Peyer's patch (tissue), 4 donors: ENCODE measurements at regions not wholly inside any gene's neighbourhood (a gene's known extent, or its start where the extent isn't known, plus 50 kb on each side); places are given as distances from the start of the nearest gene placed in this dataset.

Experiments
- DNase-seq, 3 donors: peaks; one replicate each; pipeline ENCODE4 v3.0.0-alpha.2; 2017 to 2019
- H3K27ac ChIP-seq, 4 donors: fragments of 200-600 bp; sonication (generic); one replicate each; pipeline ENCODE4 v1.5.1; 2016 to 2019
- H3K27me3 ChIP-seq, 2 donors: fragments of 200-600 bp; sonication (generic); one replicate each; pipeline ENCODE4 v1.5.1; 2019
- H3K36me3 ChIP-seq, 3 donors: fragments of 200-600 bp; sonication (generic); one replicate each; pipeline ENCODE4 v1.5.1; 2016 to 2019
- H3K4me1 ChIP-seq, 4 donors: fragments of 200-600 bp; sonication (generic); one replicate each; pipeline ENCODE4 v1.5.1; 2016 to 2019
- H3K4me3 ChIP-seq, 4 donors: fragments of 200-600 bp; sonication (generic); 1 replicate in 3 of 4; 2 replicates in 1 of 4; pipeline ENCODE4 v1.5.1; 2016 to 2019; ENCODE audit warnings: mild to moderate bottlenecking in 1 of 4
- H3K9me3 ChIP-seq, 4 donors: fragments of 200-600 bp; sonication (generic); one replicate each; pipeline ENCODE4 v1.5.1; 2016 to 2019; ENCODE audit warnings: mild to moderate bottlenecking in 1 of 4
- POLR2A ChIP-seq, 2 donors: fragments of 450-650 bp; IDR thresholded peaks; one replicate each; pipeline ENCODE4 v1.5.1; 2017; ENCODE audit warnings: antibody characterized with exemption in 2 of 2, mild to moderate bottlenecking in 2 of 2, moderate library complexity in 2 of 2
- TF ChIP-seq, protein P1 (sequence below), 6 experiments: fragments of 450-650 bp in 4 of 6; fragments of 200-600 bp in 2 of 6; sonication (generic) in 1 of 6; IDR thresholded peaks; one replicate each; pipeline ENCODE4 v1.5.1; 2017 to 2019; ENCODE audit warnings: antibody characterized with exemption in 6 of 6, mild to moderate bottlenecking in 3 of 6, moderate library complexity in 1 of 6

DNA sequence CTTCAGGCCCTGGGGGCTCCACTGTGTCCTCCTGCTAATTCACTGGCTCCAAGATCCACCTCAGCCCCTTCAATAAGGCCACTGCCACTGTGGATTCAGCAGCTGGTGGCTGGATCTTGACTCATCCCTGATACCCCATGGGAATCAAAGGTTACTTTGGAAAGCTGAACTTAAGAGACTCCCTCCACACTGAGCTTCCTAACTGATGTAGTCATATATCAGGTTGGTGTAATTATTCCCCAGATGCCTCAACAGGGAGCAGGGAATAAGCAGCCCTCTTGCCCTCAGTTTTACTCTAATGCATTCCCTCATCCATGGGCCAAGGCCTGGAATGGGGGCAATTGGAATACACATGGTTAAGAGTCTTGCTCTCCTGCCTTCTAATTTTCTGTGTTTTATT is 164.6 kb downstream of the FASLG start:
- no peaks in the 10 kb centered on the region for H3K27me3 ChIP-seq
- DNase-seq = no peak
- H3K4me3 ChIP-seq = no peak overlapping the region
- H3K9me3 ChIP-seq = no peaks in the 10 kb centered on the region
- H3K36me3 ChIP-seq = no peaks in the 10 kb centered on the region
- H3K4me1 ChIP-seq = no peaks in the 10 kb centered on the region
- H3K27ac ChIP-seq = no peak overlapping the region
- no peak for TF ChIP-seq POLR2A (IDR thresholded peaks at IDR 0.05)
- TF ChIP-seq, protein P1, sequence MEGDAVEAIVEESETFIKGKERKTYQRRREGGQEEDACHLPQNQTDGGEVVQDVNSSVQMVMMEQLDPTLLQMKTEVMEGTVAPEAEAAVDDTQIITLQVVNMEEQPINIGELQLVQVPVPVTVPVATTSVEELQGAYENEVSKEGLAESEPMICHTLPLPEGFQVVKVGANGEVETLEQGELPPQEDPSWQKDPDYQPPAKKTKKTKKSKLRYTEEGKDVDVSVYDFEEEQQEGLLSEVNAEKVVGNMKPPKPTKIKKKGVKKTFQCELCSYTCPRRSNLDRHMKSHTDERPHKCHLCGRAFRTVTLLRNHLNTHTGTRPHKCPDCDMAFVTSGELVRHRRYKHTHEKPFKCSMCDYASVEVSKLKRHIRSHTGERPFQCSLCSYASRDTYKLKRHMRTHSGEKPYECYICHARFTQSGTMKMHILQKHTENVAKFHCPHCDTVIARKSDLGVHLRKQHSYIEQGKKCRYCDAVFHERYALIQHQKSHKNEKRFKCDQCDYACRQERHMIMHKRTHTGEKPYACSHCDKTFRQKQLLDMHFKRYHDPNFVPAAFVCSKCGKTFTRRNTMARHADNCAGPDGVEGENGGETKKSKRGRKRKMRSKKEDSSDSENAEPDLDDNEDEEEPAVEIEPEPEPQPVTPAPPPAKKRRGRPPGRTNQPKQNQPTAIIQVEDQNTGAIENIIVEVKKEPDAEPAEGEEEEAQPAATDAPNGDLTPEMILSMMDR (IDR thresholded peaks at IDR 0.05) = no peak

DNA sequence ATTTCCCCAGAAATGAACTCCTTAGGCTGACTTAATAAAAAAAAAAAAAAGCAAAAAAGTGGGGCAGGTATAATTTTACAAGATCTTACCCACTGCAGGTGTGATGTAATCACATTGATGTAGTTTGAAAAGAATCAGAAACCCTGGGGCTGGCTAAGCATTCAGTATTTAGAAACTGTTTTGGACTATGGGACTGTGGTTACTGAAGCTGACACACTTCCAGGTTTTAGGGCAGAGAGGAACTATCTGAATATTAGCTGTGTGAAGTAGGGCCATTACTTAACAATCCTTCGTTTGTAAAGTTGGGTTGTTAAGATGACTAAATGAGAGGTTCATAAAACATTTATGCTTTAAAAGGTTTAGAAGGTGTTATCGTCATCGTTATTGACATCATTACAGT is 165.3 kb downstream of the FASLG start:
- Histone ChIP-seq H3K4me3 (no peak overlapping the region), H3K27me3 (no peaks in the 10 kb centered on the region), H3K9me3 (no peaks in the 10 kb centered on the region), H3K4me1 (no peaks in the 10 kb centered on the region), H3K27ac (no peak overlapping the region), H3K36me3 (no peaks in the 10 kb centered on the region)
- DNase-seq = no peak
- no peak for TF ChIP-seq POLR2A (IDR thresholded peaks at IDR 0.05)

DNA sequence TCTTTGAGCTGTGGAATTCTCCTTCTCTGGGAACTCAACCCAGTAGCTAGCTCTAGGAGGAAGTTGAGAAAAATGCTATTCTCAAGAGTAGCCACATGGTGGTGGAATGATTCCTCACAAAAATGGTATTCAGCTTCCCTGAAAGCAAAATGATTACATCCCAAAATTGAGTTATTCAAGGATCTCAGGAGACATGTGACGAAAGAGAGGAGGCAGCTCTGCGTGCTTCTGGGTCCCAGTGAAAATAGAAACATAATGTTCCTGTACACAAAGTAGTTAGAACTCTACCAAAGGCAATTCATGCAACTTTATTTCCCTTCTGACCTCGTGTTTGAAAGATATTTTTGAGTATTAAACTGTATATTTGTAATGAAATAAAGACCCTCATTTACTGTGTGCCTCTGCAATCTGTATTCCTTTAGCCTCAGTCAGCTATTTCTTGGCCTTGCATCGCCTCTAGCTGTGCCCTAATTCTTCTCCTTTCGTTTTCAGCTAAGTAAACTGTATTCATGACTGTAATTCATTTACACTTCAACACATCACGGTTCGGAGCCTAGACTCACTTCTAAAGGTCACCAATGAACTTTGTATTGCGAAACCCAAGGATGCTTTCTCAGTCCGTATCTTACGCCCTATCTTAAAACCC is 167.3 kb downstream of the FASLG start:
- H3K36me3 ChIP-seq = no peaks in the 10 kb centered on the region
- H3K27me3 ChIP-seq = no peaks in the 10 kb centered on the region
- no peaks in the 10 kb centered on the region for H3K9me3 ChIP-seq
- DNase-seq = no peak
- H3K4me1 ChIP-seq = no peaks in the 10 kb centered on the region
- H3K4me3 ChIP-seq = peak overlapping the region in 2 of 4 donors; percentile 3 to 15
- TF ChIP-seq, protein P1 (IDR thresholded peaks at IDR 0.05) = peak; percentile 36 to 76 (median 68)
- no peak for TF ChIP-seq POLR2A (IDR thresholded peaks at IDR 0.05)
- H3K27ac ChIP-seq = peak overlapping the region; percentile 44 to 78 (median 54)

DNA sequence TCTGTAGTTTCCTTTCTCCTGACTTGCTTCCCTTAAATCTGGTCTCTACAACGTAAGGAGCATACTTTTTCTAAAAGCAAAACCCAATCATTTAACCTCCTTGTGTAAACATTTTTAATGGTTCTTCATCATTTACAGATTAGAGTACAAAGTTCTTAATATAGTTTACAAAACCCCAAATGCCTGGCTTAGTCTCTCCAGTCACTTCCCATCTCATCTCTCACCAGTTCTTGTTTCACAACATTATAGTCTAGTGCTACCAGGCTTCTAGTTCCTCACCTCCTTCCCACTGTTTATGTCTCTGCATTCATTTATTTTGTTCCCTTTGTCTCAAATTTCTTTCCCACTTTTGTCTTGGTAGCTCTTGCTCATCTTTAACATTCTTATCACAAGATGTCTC is 168.4 kb downstream of the FASLG start:
- Histone ChIP-seq H3K9me3 (no peaks in the 10 kb centered on the region), H3K4me1 (no peaks in the 10 kb centered on the region), H3K4me3 (no peak overlapping the region), H3K27me3 (no peaks in the 10 kb centered on the region), H3K36me3 (no peaks in the 10 kb centered on the region), H3K27ac (peak overlapping the region in 2 of 4 donors; percentile 52 to 78)
- no peak for DNase-seq
- TF ChIP-seq, protein P1 (IDR thresholded peaks at IDR 0.05) = no peak
- no peak for TF ChIP-seq POLR2A (IDR thresholded peaks at IDR 0.05)

DNA sequence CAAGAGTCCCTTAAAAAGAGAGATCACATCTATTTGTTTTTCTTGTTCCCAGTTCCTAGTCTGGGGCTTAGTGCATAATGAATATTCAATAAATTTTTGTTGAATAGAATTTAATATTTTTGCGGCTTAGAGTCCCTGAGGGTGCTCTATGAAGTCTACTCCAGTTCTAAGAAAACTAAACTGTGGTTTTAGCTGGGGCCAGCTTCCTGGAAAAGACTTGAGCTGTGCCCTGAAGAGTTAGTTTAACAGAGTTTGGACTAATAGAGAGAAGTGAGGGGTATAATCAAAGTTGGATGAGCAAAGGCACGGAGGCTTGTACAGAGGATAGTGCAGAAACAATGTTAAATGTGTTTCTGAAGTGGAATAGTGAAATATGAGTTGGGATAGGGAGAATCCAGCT is 168.9 kb downstream of the FASLG start:
- TF ChIP-seq, protein P1 (IDR thresholded peaks at IDR 0.05) = no peak
- no peak for TF ChIP-seq POLR2A (IDR thresholded peaks at IDR 0.05)
- Histone ChIP-seq H3K36me3 (no peaks in the 10 kb centered on the region), H3K9me3 (no peaks in the 10 kb centered on the region), H3K4me1 (no peaks in the 10 kb centered on the region), H3K27me3 (no peaks in the 10 kb centered on the region), H3K27ac (peak overlapping the region in 2 of 4 donors; percentile 9 to 78), H3K4me3 (no peak overlapping the region)
- DNase-seq = no peak

DNA sequence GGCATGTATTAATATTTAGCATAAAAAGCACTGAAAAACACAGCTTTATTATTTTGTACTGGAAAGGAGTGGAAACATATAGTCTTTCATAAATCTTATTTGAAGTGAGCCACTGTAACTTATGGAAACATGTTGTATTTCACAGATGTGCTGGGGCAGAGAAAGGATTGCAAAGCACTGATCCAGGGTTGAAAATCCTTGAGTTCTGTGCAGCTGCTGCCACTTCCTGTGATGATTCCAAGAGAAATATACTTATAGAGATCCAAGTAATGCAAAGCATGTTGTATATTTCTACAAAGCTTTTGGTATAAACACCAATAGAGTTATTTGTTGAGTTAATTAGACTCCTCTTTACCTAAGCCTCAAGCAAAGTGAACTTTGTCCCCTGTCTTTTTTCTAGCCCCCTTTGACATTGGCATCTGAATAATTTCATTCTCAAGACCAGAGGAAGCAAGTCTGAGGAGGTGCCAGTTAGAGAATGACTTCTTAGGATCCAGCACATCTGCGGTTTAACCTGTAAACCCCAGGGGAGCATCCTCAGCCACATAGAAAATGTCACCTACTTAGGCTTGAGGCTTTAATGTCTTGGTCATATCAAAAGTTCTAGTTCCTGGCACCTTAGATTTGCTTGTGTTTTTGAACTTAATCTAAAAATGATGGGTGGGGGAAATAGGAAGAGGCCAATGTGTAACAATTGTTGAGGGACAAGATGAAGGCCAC is 173.3 kb downstream of the FASLG start:
- no peaks in the 10 kb centered on the region for H3K4me1 ChIP-seq
- no peak overlapping the region for H3K4me3 ChIP-seq
- H3K27ac ChIP-seq = no peak overlapping the region
- no peaks in the 10 kb centered on the region for H3K9me3 ChIP-seq
- TF ChIP-seq, protein P1 (IDR thresholded peaks at IDR 0.05) = no peak
- no peak for TF ChIP-seq POLR2A (IDR thresholded peaks at IDR 0.05)
- no peaks in the 10 kb centered on the region for H3K36me3 ChIP-seq
- DNase-seq = no peak
- H3K27me3 ChIP-seq = no peaks in the 10 kb centered on the region
